ENCODE measurements at regions not wholly inside any gene's neighbourhood (a gene's known extent, or its start where the extent isn't known, plus 50 kb on each side); places are given as distances from the start of the nearest gene placed in this dataset.

- no peak for DNase-seq
- Mint-ChIP-seq H3K36me3 (ENCODE audit: low read depth) (no peaks in the 10 kb centered on the region), H3K4me3 (no peak overlapping the region), H3K4me1 (no peaks in the 10 kb centered on the region), H3K27me3 (ENCODE audit: low read depth, poor library complexity) (no peaks in the 10 kb centered on the region), H3K9me3 (peaks cover 7% of the 10 kb centered on the region), H3K27ac (no peak overlapping the region)
- TF ChIP-seq CTCF (IDR thresholded peaks at IDR 0.05) = no peak
These were observed 70.8 kb downstream of the BLID start for GRCh38 chr11:122045181-122045586.

- DNase-seq = no peak
These were observed 71.9 kb downstream of the BLID start for GRCh38 chr11:122044086-122044485.

GRCh38 chr11:122042981-122043380 lies 73.0 kb downstream of the BLID start:
- Mint-ChIP-seq H3K36me3 (ENCODE audit: low read depth) (no peaks in the 10 kb centered on the region), H3K27ac (no peak overlapping the region), H3K4me3 (no peak overlapping the region), H3K4me1 (no peaks in the 10 kb centered on the region), H3K9me3 (peaks cover 3% of the 10 kb centered on the region), H3K27me3 (ENCODE audit: low read depth, poor library complexity) (no peaks in the 10 kb centered on the region)
- DNase-seq = no peak
- TF ChIP-seq CTCF (IDR thresholded peaks at IDR 0.05) = no peak

More at GRCh38 chr11:122044086-122044485, 71.9 kb downstream of the BLID start:
- H3K27ac Mint-ChIP-seq = no peak overlapping the region
- no peaks in the 10 kb centered on the region for H3K27me3 Mint-ChIP-seq (ENCODE audit: low read depth, poor library complexity)
- peaks cover 3% of the 10 kb centered on the region for H3K9me3 Mint-ChIP-seq
- H3K4me3 Mint-ChIP-seq = no peak overlapping the region
- TF ChIP-seq CTCF (IDR thresholded peaks at IDR 0.05) = no peak
- no peaks in the 10 kb centered on the region for H3K36me3 Mint-ChIP-seq (ENCODE audit: low read depth)
- no peaks in the 10 kb centered on the region for H3K4me1 Mint-ChIP-seq

GRCh38 chr11:122040464-122040863 lies 75.6 kb downstream of the BLID start:
- Mint-ChIP-seq H3K9me3 (no peaks in the 10 kb centered on the region), H3K27me3 (ENCODE audit: low read depth, poor library complexity) (no peaks in the 10 kb centered on the region), H3K27ac (no peak overlapping the region), H3K4me3 (no peak overlapping the region), H3K36me3 (ENCODE audit: low read depth) (no peaks in the 10 kb centered on the region), H3K4me1 (no peaks in the 10 kb centered on the region)
- no peak for DNase-seq
- TF ChIP-seq CTCF (IDR thresholded peaks at IDR 0.05) = no peak

GRCh38 chr11:122038543-122038942 lies 77.5 kb downstream of the BLID start:
- no peaks in the 10 kb centered on the region for H3K27me3 Mint-ChIP-seq (ENCODE audit: low read depth, poor library complexity)
- no peaks in the 10 kb centered on the region for H3K4me1 Mint-ChIP-seq
- H3K27ac Mint-ChIP-seq = no peak overlapping the region
- TF ChIP-seq CTCF (IDR thresholded peaks at IDR 0.05) = no peak
- no peak for DNase-seq
- no peaks in the 10 kb centered on the region for H3K9me3 Mint-ChIP-seq
- no peaks in the 10 kb centered on the region for H3K36me3 Mint-ChIP-seq (ENCODE audit: low read depth)
- H3K4me3 Mint-ChIP-seq = no peak overlapping the region

- H3K4me3 Mint-ChIP-seq = no peak overlapping the region
- no peak for DNase-seq
- H3K27me3 Mint-ChIP-seq (ENCODE audit: low read depth, poor library complexity) = peaks cover 3% of the 10 kb centered on the region
- no peak overlapping the region for H3K27ac Mint-ChIP-seq
- no peaks in the 10 kb centered on the region for H3K9me3 Mint-ChIP-seq
- H3K36me3 Mint-ChIP-seq (ENCODE audit: low read depth) = no peaks in the 10 kb centered on the region
- H3K4me1 Mint-ChIP-seq = no peaks in the 10 kb centered on the region
- TF ChIP-seq CTCF (IDR thresholded peaks at IDR 0.05) = no peak
These were observed 78.1 kb downstream of the BLID start for GRCh38 chr11:122037911-122038310.

All from nephron progenitor cell (in vitro differentiated cells).